ENCODE measurements at regions not wholly inside any gene's neighbourhood (a gene's known extent, or its start where the extent isn't known, plus 50 kb on each side); places are given as distances from the start of the nearest gene placed in this dataset.

GRCh38 chr10:14403881-14404623 is 73.3 kb upstream of the FRMD4A start:
- 72 to 87% methylated on average over 8 of the region's 8 CpGs for WGBS, 2 donors
- Histone ChIP-seq H3K27me3 (peaks cover 0 to 31% (median 0%) of the 10 kb centered on the region in 4 donors), H3K36me3 (no peaks in the 10 kb centered on the region), H3K9me3 (no peaks in the 10 kb centered on the region), H3K27ac (no peak overlapping the region), H3K4me1 (no peaks in the 10 kb centered on the region), H3K4me3 (no peak overlapping the region)
- no peak for DNase-seq
- TF ChIP-seq CTCF (IDR thresholded peaks at IDR 0.05) (no peak), POLR2A (IDR thresholded peaks at IDR 0.05) (no peak)
- intact Hi-C loops (cut with DNase I): no loop called here

- H3K27me3 ChIP-seq: peaks cover 0 to 27% (median 0%) of the 10 kb centered on the region in 4 donors
- TF ChIP-seq CTCF (IDR thresholded peaks at IDR 0.05): no peak
- TF ChIP-seq POLR2A (IDR thresholded peaks at IDR 0.05): no peak
- H3K27ac ChIP-seq: no peak overlapping the region
- H3K4me1 ChIP-seq: no peaks in the 10 kb centered on the region
- H3K36me3 ChIP-seq: no peaks in the 10 kb centered on the region
- intact Hi-C loops (cut with DNase I): no loop called here
- WGBS, 2 donors: 67 to 77% methylated on average over 6 of the region's 6 CpGs
- no peak for DNase-seq
- H3K4me3 ChIP-seq: no peak overlapping the region
- H3K9me3 ChIP-seq: no peaks in the 10 kb centered on the region
Measured at GRCh38 chr10:14403359-14403758, 72.6 kb upstream of the FRMD4A start.

GRCh38 chr10:14399641-14400040 is 68.9 kb upstream of the FRMD4A start:
- H3K27ac ChIP-seq: no peak overlapping the region
- H3K4me3 ChIP-seq: no peak overlapping the region
- H3K36me3 ChIP-seq: no peaks in the 10 kb centered on the region
- no peaks in the 10 kb centered on the region for H3K4me1 ChIP-seq
- H3K27me3 ChIP-seq: peaks cover 0 to 7% (median 0%) of the 10 kb centered on the region in 4 donors
- DNase-seq: no peak
- H3K9me3 ChIP-seq: no peaks in the 10 kb centered on the region
- intact Hi-C loops (cut with DNase I): no loop called here
- TF ChIP-seq CTCF (IDR thresholded peaks at IDR 0.05) (no peak), POLR2A (IDR thresholded peaks at IDR 0.05) (no peak)
- WGBS, 2 donors: 65 to 81% methylated on average over 3 of the region's 3 CpGs

GRCh38 chr10:14397066-14397465 is 66.3 kb upstream of the FRMD4A start:
- Histone ChIP-seq H3K9me3 (no peaks in the 10 kb centered on the region), H3K27me3 (no peaks in the 10 kb centered on the region), H3K36me3 (no peaks in the 10 kb centered on the region), H3K4me1 (no peaks in the 10 kb centered on the region), H3K27ac (peak overlapping the region in 1 of 4 donors; percentile 60), H3K4me3 (no peak overlapping the region)
- TF ChIP-seq CTCF (IDR thresholded peaks at IDR 0.05) (no peak), POLR2A (IDR thresholded peaks at IDR 0.05) (no peak)
- no peak for DNase-seq
- intact Hi-C loops (cut with DNase I): no loop called here
- WGBS, 2 donors: 31 to 51% methylated on average over 8 to 9 of the region's 9 CpGs

- 48 to 73% methylated on average over 3 to 7 of the region's 7 CpGs for WGBS, 2 donors
- no peak overlapping the region for H3K4me3 ChIP-seq
Measured at GRCh38 chr10:14396411-14397048, 65.8 kb upstream of the FRMD4A start.

More at GRCh38 chr10:14396411-14397048, 65.8 kb upstream of the FRMD4A start:
- intact Hi-C loops (cut with DNase I): no loop called here
- H3K4me1 ChIP-seq: no peaks in the 10 kb centered on the region
- no peaks in the 10 kb centered on the region for H3K9me3 ChIP-seq
- TF ChIP-seq CTCF (IDR thresholded peaks at IDR 0.05) (peak in 4 of 6 experiments; percentile 17 to 39 (median 24)), POLR2A (IDR thresholded peaks at IDR 0.05) (no peak)
- peak overlapping the region in 2 of 4 donors; percentile 34 to 60 for H3K27ac ChIP-seq
- no peaks in the 10 kb centered on the region for H3K36me3 ChIP-seq
- H3K27me3 ChIP-seq: no peaks in the 10 kb centered on the region
- no peak for DNase-seq

All from esophagus squamous epithelium (tissue), 5 donors.